GM12878 (cell line): ENCODE measurements at regions not wholly inside any gene's neighbourhood (a gene's known extent, or its start where the extent isn't known, plus 50 kb on each side); places are given as distances from the start of the nearest gene placed in this dataset.
"Not testable (repeated sequence)": the region's sequence is repeated elsewhere in the genome, so short reads cannot be mapped to it uniquely, and the experiment has no call there.

Experiments
- CREB1 ChIP-seq: IDR thresholded peaks from 2 replicates; pipeline ENCODE4 v1.6.1; 2012; ENCODE audit warnings: low read depth, mild to moderate bottlenecking, inconsistent platforms
- CTCF ChIP-seq, 3 experiments: IDR thresholded peaks in 2 of 3; conservative IDR thresholded peaks in 1 of 3; 2 replicates each; pipeline ENCODE4 v1.5.1; 2011; ENCODE audit warnings: low read depth in 3 of 3, low read length in 3 of 3, mild to moderate bottlenecking in 3 of 3, control low read depth in 2 of 3, moderate library complexity in 2 of 3, inconsistent platforms in 1 of 3, mixed read lengths in 1 of 3; ENCODE audit not compliant: control insufficient read depth in 2 of 3, insufficient read depth in 1 of 3; ENCODE audit errors: extremely low read depth in 1 of 3
- LARP7 ChIP-seq: fragments of 450-650 bp; IDR thresholded peaks from 2 replicates; pipeline ENCODE4 v1.6.1; 2017; ENCODE audit warnings: mild to moderate bottlenecking
- POLR2A ChIP-seq: IDR thresholded peaks from 2 replicates; pipeline ENCODE4 v1.6.1; 2011; ENCODE audit warnings: low read depth, mild to moderate bottlenecking, low read length
- POLR2AphosphoS5 ChIP-seq: IDR thresholded peaks from 2 replicates; pipeline ENCODE4 v1.6.1; 2011; ENCODE audit warnings: mild to moderate bottlenecking, low read length, inconsistent platforms
- SIN3A ChIP-seq: IDR thresholded peaks from 2 replicates; pipeline ENCODE4 v1.6.1; 2012; ENCODE audit warnings: low read depth, low read length, improper control_type of control experiment
- YY1 ChIP-seq: IDR thresholded peaks from 2 replicates; pipeline ENCODE4 v1.6.1; 2011; ENCODE audit warnings: low read depth, mild to moderate bottlenecking, low read length
- ZBTB33 ChIP-seq: fragments of 450-650 bp; IDR thresholded peaks from 2 replicates; pipeline ENCODE4 v1.6.1; 2017; ENCODE audit warnings: mild to moderate bottlenecking
- ZNF24 ChIP-seq: fragments of 450-650 bp; IDR thresholded peaks from 2 replicates; pipeline ENCODE4 v1.6.1; 2017; ENCODE audit warnings: antibody characterized with exemption, mild to moderate bottlenecking
- ZNF274 ChIP-seq: IDR thresholded peaks from one replicate; pipeline ENCODE4 v1.8.0; 2011; ENCODE audit not compliant: insufficient read length, insufficient read depth

- not testable (repeated sequence) for TF ChIP-seq ZNF274; ZNF24; CTCF (IDR thresholded peaks at IDR 0.05 in 2 of 3, conservative IDR thresholded peaks at IDR 0.05 in 1 of 3; ENCODE audit: control insufficient read depth in 2 of 3, extremely low read depth in 1 of 3, insufficient read depth in 1 of 3, low read depth in 3 of 3, low read length in 3 of 3); LARP7; POLR2A; CREB1; YY1; SIN3A; ZBTB33; POLR2AphosphoS5
These were observed 160.7 kb downstream of the NR2F2 start for GRCh38 chr15:96491066-96491699.
